ENCODE measurements at regions not wholly inside any gene's neighbourhood (a gene's known extent, or its start where the extent isn't known, plus 50 kb on each side); places are given as distances from the start of the nearest gene placed in this dataset.
"Not testable (repeated sequence)": the region's sequence is repeated elsewhere in the genome, so short reads cannot be mapped to it uniquely, and the experiment has no call there.

- not testable (repeated sequence) for TF ChIP-seq POLR2AphosphoS5, CTCF (IDR thresholded peaks at IDR 0.05)
Measured at GRCh38 chr18:40132438-40132837, 1822.6 kb upstream of the PIK3C3 start.
